Neuronal stem cell (in vitro differentiated cells): ENCODE measurements at regions not wholly inside any gene's neighbourhood (a gene's known extent, or its start where the extent isn't known, plus 50 kb on each side); places are given as distances from the start of the nearest gene placed in this dataset.

ENCODE experiments used
- DNase-seq: peaks from one replicate; pipeline ENCODE4 v3.0.0-alpha.2; 2013; ENCODE audit warnings: low spot score
- H2AFZ ChIP-seq: one replicate; pipeline ENCODE4 v1.6.1; 2013; ENCODE audit warnings: mild to moderate bottlenecking, low read length, inconsistent platforms
- H2AK5ac ChIP-seq: 2 replicates; pipeline ENCODE4 v1.6.1; 2013; ENCODE audit warnings: low read depth, mild to moderate bottlenecking, inconsistent platforms, low read length, moderate library complexity, mixed read lengths
- H2BK120ac ChIP-seq: 2 replicates; pipeline ENCODE4 v1.6.1; 2013; ENCODE audit warnings: low read depth, mild to moderate bottlenecking, inconsistent platforms, low read length, moderate library complexity, mixed read lengths
- H2BK12ac ChIP-seq: one replicate; pipeline ENCODE4 v1.6.1; 2013; ENCODE audit warnings: low read length, inconsistent platforms
- H2BK15ac ChIP-seq: 2 replicates; pipeline ENCODE4 v1.6.1; 2013; ENCODE audit warnings: mild to moderate bottlenecking, low read length, inconsistent platforms, mixed read lengths
- H2BK5ac ChIP-seq: one replicate; pipeline ENCODE4 v1.6.1; 2013; ENCODE audit warnings: inconsistent platforms, mild to moderate bottlenecking, low read length, moderate library complexity
- H3K14ac ChIP-seq: one replicate; pipeline ENCODE4 v1.6.1; 2013; ENCODE audit warnings: low read length, inconsistent platforms
- H3K18ac ChIP-seq: 2 replicates; pipeline ENCODE4 v1.6.1; 2013; ENCODE audit warnings: low read length, inconsistent platforms
- H3K23ac ChIP-seq: 2 replicates; pipeline ENCODE4 v1.6.1; 2013; ENCODE audit warnings: low read depth, mild to moderate bottlenecking, mixed read lengths, low read length, inconsistent platforms; ENCODE audit not compliant: poor library complexity
- H3K27ac ChIP-seq: replicated peaks from 3 replicates; pipeline ENCODE4 v1.5.1; 2013; ENCODE audit warnings: low read length, inconsistent platforms
- H3K27me3 ChIP-seq, 3 experiments: 2 replicates each; pipeline ENCODE4 v1.6.1; 2013; ENCODE audit warnings: low read length in 3 of 3, mild to moderate bottlenecking in 2 of 3, inconsistent platforms in 1 of 3, low read depth in 1 of 3, mixed read lengths in 1 of 3, moderate library complexity in 1 of 3; ENCODE audit not compliant: control insufficient read depth in 3 of 3, insufficient read depth in 3 of 3
- H3K36me3 ChIP-seq, 2 donors: replicated peaks in 1 of 2; 2 replicates each; pipeline ENCODE4 v1.6.1; 2013; ENCODE audit warnings: low read length in 2 of 2; ENCODE audit not compliant: control insufficient read depth in 2 of 2, insufficient read depth in 2 of 2
- H3K4ac ChIP-seq: 2 replicates; pipeline ENCODE4 v1.6.1; 2013; ENCODE audit warnings: inconsistent platforms, mild to moderate bottlenecking, low read length, moderate library complexity
- H3K4me1 ChIP-seq, 2 donors: 1 replicate in 1 of 2; 2 replicates in 1 of 2; pipeline ENCODE4 v1.6.1; 2013; ENCODE audit warnings: low read length in 2 of 2, low read depth in 1 of 2; ENCODE audit not compliant: control insufficient read depth in 2 of 2, insufficient read depth in 1 of 2
- H3K4me2 ChIP-seq: one replicate; pipeline ENCODE4 v1.6.1; 2013; ENCODE audit warnings: mild to moderate bottlenecking, low read length, inconsistent platforms; ENCODE audit not compliant: insufficient read depth, poor library complexity, severe bottlenecking
- H3K4me3 ChIP-seq, 2 donors: 2 replicates each; pipeline ENCODE4 v1.5.1; 2013; ENCODE audit warnings: low read length in 2 of 2, mild to moderate bottlenecking in 2 of 2, inconsistent platforms in 1 of 2, moderate library complexity in 1 of 2
- H3K79me1 ChIP-seq: one replicate; pipeline ENCODE4 v1.6.1; 2013; ENCODE audit warnings: low read depth, mild to moderate bottlenecking, inconsistent platforms, low read length, moderate library complexity
- H3K9ac ChIP-seq: one replicate; pipeline ENCODE4 v1.6.1; 2013; ENCODE audit warnings: mild to moderate bottlenecking, low read depth, low read length, inconsistent platforms; ENCODE audit not compliant: poor library complexity
- H3K9me3 ChIP-seq, 2 donors: replicated peaks in 1 of 2; 2 replicates each; pipeline versions ENCODE3 to v1.6.1; 2013; ENCODE audit warnings: low read length in 2 of 2, mild to moderate bottlenecking in 2 of 2, inconsistent platforms in 1 of 2, low read depth in 1 of 2, mixed read lengths in 1 of 2, moderate library complexity in 1 of 2; ENCODE audit not compliant: control insufficient read depth in 2 of 2, insufficient read depth in 1 of 2
- H4K8ac ChIP-seq: one replicate; pipeline ENCODE4 v1.6.1; 2013; ENCODE audit warnings: low read depth, mild to moderate bottlenecking, inconsistent platforms, low read length, moderate library complexity
- H4K91ac ChIP-seq: one replicate; pipeline ENCODE4 v1.6.1; 2013; ENCODE audit warnings: low read length, low read depth, mild to moderate bottlenecking, inconsistent platforms; ENCODE audit not compliant: poor library complexity
- WGBS, 2 donors: extraction: QIAGEN DNeasy Blood & Tissue Kit; methylation state at CpG; one replicate each; pipeline ENCODE4 v1.1.7; 2013; ENCODE audit warnings: missing lambda C conversion rate in 2 of 2, mixed read lengths in 1 of 2; ENCODE audit not compliant: insufficient read length in 2 of 2, insufficient replicate concordance in 1 of 2; ENCODE audit errors: extremely low coverage in 2 of 2; 5-methylcytosine and 5-hydroxymethylcytosine counted together

DNA sequence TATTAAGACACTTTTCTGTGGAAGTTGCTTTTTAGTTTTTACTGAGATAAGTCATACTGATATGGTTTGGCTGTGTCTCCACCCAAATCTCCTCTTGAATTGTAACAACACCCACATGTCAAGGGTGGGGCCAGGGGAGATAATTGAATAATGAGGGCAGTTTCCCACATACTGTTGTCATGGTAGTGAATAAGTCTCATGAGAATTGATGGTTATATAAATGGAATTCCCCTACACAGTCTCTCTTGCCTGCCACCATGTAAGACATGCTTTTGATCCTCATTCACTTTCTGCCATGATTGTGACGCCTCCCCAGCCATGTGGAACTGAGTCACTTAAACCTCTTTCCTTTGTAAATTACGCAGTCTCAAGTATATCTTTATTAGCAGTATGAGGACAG, 1340.4 kb downstream of the SLITRK5 start:
- Histone ChIP-seq H3K18ac (no peak overlapping the region), H3K9ac (no peak overlapping the region), H2AK5ac (no peak overlapping the region), H4K8ac (no peak overlapping the region), H3K27me3 (no peaks in the 10 kb centered on the region), H2BK120ac (no peak overlapping the region), H3K27ac (no peak overlapping the region), H3K9me3 (no peaks in the 10 kb centered on the region), H3K14ac (no peak overlapping the region), H2AFZ (no peak overlapping the region), H3K79me1 (no peaks in the 10 kb centered on the region), H2BK12ac (no peak overlapping the region), H3K36me3 (no peaks in the 10 kb centered on the region), H3K4me3 (no peak overlapping the region), H2BK5ac (no peak overlapping the region), H3K4ac (no peak overlapping the region), H4K91ac (no peak overlapping the region), H3K23ac (no peak overlapping the region), H2BK15ac (no peak overlapping the region), H3K4me2 (no peak overlapping the region), H3K4me1 (no peaks in the 10 kb centered on the region)
- no peak for DNase-seq
- WGBS, 2 donors: no CpG with 5 or more reads among the region's 2 CpGs

DNA sequence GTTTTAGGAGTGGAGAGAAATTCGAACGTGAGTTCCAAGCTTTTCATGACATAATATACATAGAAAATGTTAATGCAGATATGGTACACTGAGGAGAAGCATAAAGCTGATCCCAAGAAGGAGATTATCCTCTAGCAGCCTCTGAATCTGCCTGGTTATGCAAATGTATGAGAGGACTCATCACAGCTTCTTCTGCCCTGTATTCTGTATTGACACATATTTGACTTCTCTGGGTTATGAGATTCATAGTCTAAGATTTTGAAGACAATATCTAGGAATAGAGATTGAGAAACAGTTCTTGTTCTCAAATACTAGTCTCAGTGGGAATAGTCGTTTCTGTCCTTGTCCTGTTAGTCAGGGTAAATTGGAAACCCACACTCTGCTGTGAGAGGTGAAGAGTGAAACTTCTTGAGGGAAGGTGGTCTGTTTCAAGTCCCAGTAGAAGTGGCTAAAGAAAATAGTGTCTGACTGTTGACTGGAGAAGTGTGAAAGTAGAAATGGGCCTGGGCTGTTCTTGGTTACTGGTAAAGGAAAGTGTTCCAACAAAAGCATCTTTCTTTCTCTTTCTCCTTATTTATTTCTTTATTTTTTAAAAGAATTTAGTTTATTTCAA, 1356.6 kb downstream of the SLITRK5 start:
- H3K4me2 ChIP-seq: no peak overlapping the region
- H3K36me3 ChIP-seq: no peaks in the 10 kb centered on the region
- H3K9ac ChIP-seq: no peak overlapping the region
- no peaks in the 10 kb centered on the region for H3K27me3 ChIP-seq
- H3K9me3 ChIP-seq: no peaks in the 10 kb centered on the region
- H4K8ac ChIP-seq: no peak overlapping the region
- no peak overlapping the region for H2AFZ ChIP-seq
- H3K14ac ChIP-seq: no peak overlapping the region
- H3K4ac ChIP-seq: no peak overlapping the region
- H3K79me1 ChIP-seq: no peaks in the 10 kb centered on the region
- H3K18ac ChIP-seq: no peak overlapping the region
- no CpG with 5 or more reads among the region's 3 CpGs for WGBS, 2 donors
- no peaks in the 10 kb centered on the region for H3K4me1 ChIP-seq
- H2BK5ac ChIP-seq: no peak overlapping the region
- no peak overlapping the region for H3K4me3 ChIP-seq
- H4K91ac ChIP-seq: no peak overlapping the region
- no peak overlapping the region for H2BK120ac ChIP-seq
- H2BK12ac ChIP-seq: no peak overlapping the region
- no peak overlapping the region for H3K27ac ChIP-seq
- no peak overlapping the region for H2AK5ac ChIP-seq
- no peak for DNase-seq
- H2BK15ac ChIP-seq: no peak overlapping the region
- H3K23ac ChIP-seq: no peak overlapping the region

GRCh38 chr13:89029062-89029461, 1357.9 kb downstream of the SLITRK5 start:
- Histone ChIP-seq H2BK5ac (no peak overlapping the region), H3K9me3 (peaks cover under 1 to 4% of the 10 kb centered on the region in 2 donors), H4K91ac (no peak overlapping the region), H3K36me3 (no peaks in the 10 kb centered on the region), H3K4me1 (no peaks in the 10 kb centered on the region), H3K9ac (no peak overlapping the region), H3K18ac (no peak overlapping the region), H3K27me3 (no peaks in the 10 kb centered on the region), H2BK120ac (no peak overlapping the region), H2AFZ (no peak overlapping the region), H2BK15ac (no peak overlapping the region), H2AK5ac (no peak overlapping the region), H3K4me2 (no peak overlapping the region), H3K23ac (no peak overlapping the region), H2BK12ac (no peak overlapping the region), H3K4me3 (no peak overlapping the region), H3K4ac (no peak overlapping the region), H3K14ac (no peak overlapping the region), H3K27ac (no peak overlapping the region), H3K79me1 (no peaks in the 10 kb centered on the region), H4K8ac (no peak overlapping the region)
- WGBS, 2 donors: no CpG with 5 or more reads among the region's 2 CpGs
- DNase-seq: no peak

DNA sequence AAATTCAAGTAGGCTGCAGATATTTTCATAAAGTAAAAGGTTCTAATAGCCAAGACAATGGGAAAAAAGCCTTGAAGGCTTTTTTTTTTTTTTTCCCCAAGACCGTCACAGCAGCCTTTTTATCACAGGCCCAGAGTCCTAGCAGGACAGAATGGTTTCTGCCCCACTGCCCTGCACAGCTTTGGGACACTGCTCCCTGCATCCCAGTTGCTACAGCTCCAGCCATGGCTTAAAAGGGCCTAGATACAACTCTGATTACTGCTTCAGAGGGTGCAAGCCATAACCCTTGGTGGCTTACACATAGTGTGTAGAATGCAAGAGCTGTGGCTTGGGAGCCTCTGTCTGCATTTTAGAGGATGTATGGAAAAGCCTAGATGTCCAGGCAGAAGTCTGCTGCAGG, 1362.8 kb downstream of the SLITRK5 start:
- H3K9me3 ChIP-seq: peaks cover 2 to 4% of the 10 kb centered on the region in 2 donors
- no peak overlapping the region for H2BK5ac ChIP-seq
- no peak overlapping the region for H2BK15ac ChIP-seq
- no peaks in the 10 kb centered on the region for H3K36me3 ChIP-seq
- H3K23ac ChIP-seq: no peak overlapping the region
- H4K91ac ChIP-seq: no peak overlapping the region
- no peaks in the 10 kb centered on the region for H3K79me1 ChIP-seq
- H3K27me3 ChIP-seq: no peaks in the 10 kb centered on the region
- H2BK120ac ChIP-seq: no peak overlapping the region
- no peak overlapping the region for H3K14ac ChIP-seq
- no peak overlapping the region for H3K18ac ChIP-seq
- H3K4me2 ChIP-seq: no peak overlapping the region
- DNase-seq: no peak
- no peak overlapping the region for H2AFZ ChIP-seq
- no peaks in the 10 kb centered on the region for H3K4me1 ChIP-seq
- H3K4ac ChIP-seq: no peak overlapping the region
- no peak overlapping the region for H4K8ac ChIP-seq
- WGBS, 2 donors: no CpG with 5 or more reads among the region's 1 CpG
- H3K9ac ChIP-seq: no peak overlapping the region
- no peak overlapping the region for H3K27ac ChIP-seq
- no peak overlapping the region for H3K4me3 ChIP-seq
- no peak overlapping the region for H2AK5ac ChIP-seq
- no peak overlapping the region for H2BK12ac ChIP-seq
